HCT116 (cell line): ENCODE measurements at regions not wholly inside any gene's neighbourhood (a gene's known extent, or its start where the extent isn't known, plus 50 kb on each side); places are given as distances from the start of the nearest gene placed in this dataset.

ENCODE experiments used
- ATAC-seq: fragments of 200-7000 bp; cut with Tn5 transposase; 2 replicates; pipeline ENCODE4 v1.9.1; 2020; ENCODE audit warnings: mild to moderate bottlenecking, moderate library complexity
- BruUV-seq: library from RNA; stranded (reverse); fragments of 400-500 nt; replicated peaks from 2 replicates; lab custom pipeline; 2021; lab: Mats Ljungman, UMichigan
- CTCF ChIA-PET: fragments of 300-600 bp; sonication (Branson Sonifier 250); formaldehyde crosslinking; loops from one replicate; lab custom pipeline; 2021; ENCODE audit warnings: antibody characterized with exemption; lab: Charles Lee
- POLR2A ChIA-PET: fragments of 300-600, 350-600 bp; sonication (Branson Sonifier 250); formaldehyde crosslinking; loops from one replicate; lab custom pipeline; 2021; ENCODE audit warnings: antibody characterized with exemption; lab: Charles Lee
- RAD21 ChIA-PET, 2 experiments: fragments of 300-600 bp; sonication (Branson Sonifier 250); formaldehyde crosslinking; loops; one replicate each; lab custom pipeline; 2023; ENCODE audit warnings: low total read pairs in 2 of 2; ENCODE audit not compliant: uncharacterized antibody in 2 of 2, unreplicated experiment in 2 of 2, low non-redundant PET in 1 of 2; lab: Charles Lee
- DNase-seq: peaks from one replicate; pipeline ENCODE4 v3.0.0-alpha.2; 2010; ENCODE audit warnings: low read depth, low spot score
- H2AFZ ChIP-seq: fragments of 200-600 bp; shearing (Covaris generic), sonication (generic); 2 replicates; pipeline ENCODE4 v1.6.1; 2017; ENCODE audit warnings: low read depth, mixed run types, mixed read lengths, antibody characterized with exemption, low read length; ENCODE audit not compliant: poor library complexity, severe bottlenecking
- H3K27ac ChIP-seq: 2 replicates; pipeline ENCODE4 v1.5.1; 2012; ENCODE audit warnings: low read depth, low read length
- H3K27me3 ChIP-seq: fragments of 200-600 bp; sonication (generic); 2 replicates; pipeline ENCODE4 v1.6.1; 2016; ENCODE audit warnings: mixed run types, low read length, mixed read lengths; ENCODE audit not compliant: insufficient read depth
- H3K36me3 ChIP-seq, 2 experiments: fragments of 200-500 bp in 1 of 2; fragments of 200-600 bp in 1 of 2; sonication (Bioruptor generic) in 1 of 2; sonication (generic) in 1 of 2; 2 replicates each; pipeline versions ENCODE4 v1.5.1 to v1.6.1; 2014 to 2016; ENCODE audit warnings: low read length in 2 of 2, inconsistent platforms in 1 of 2, mixed read lengths in 1 of 2, mixed run types in 1 of 2; ENCODE audit not compliant: insufficient read depth in 2 of 2, control insufficient read depth in 1 of 2
- H3K4me1 ChIP-seq, 2 experiments: fragments of 200-600 bp in 1 of 2; sonication (generic) in 1 of 2; 2 replicates each; pipeline versions ENCODE4 v1.5.1 to v1.6.1; 2012 to 2017; ENCODE audit warnings: low read length in 2 of 2, inconsistent platforms in 1 of 2, mild to moderate bottlenecking in 1 of 2, mixed read lengths in 1 of 2, mixed run types in 1 of 2, moderate library complexity in 1 of 2; ENCODE audit not compliant: insufficient read depth in 2 of 2, control insufficient read depth in 1 of 2
- H3K4me2 ChIP-seq: fragments of 200-600 bp; sonication (generic); 2 replicates; pipeline ENCODE4 v1.6.1; 2017; ENCODE audit warnings: mixed run types, low read length, mixed read lengths
- H3K4me3 ChIP-seq, 2 experiments: fragments of 200-600 bp in 1 of 2; sonication (generic) in 1 of 2; replicated peaks in 1 of 2; 2 replicates each; pipeline ENCODE4 v1.5.1; 2011 to 2016; ENCODE audit warnings: low read length in 2 of 2, control low read depth in 1 of 2, low read depth in 1 of 2, mild to moderate bottlenecking in 1 of 2, mixed read lengths in 1 of 2, mixed run types in 1 of 2
- H3K79me2 ChIP-seq: fragments of 200-600 bp; sonication (generic); 2 replicates; pipeline ENCODE4 v1.6.1; 2017; ENCODE audit warnings: mild to moderate bottlenecking, mixed run types, low read length, moderate library complexity, mixed read lengths; ENCODE audit not compliant: insufficient read depth
- H3K9ac ChIP-seq: fragments of 200-600 bp; sonication (generic); 2 replicates; pipeline ENCODE4 v1.6.1; 2016; ENCODE audit warnings: low read length, mixed read lengths
- H3K9me2 ChIP-seq: fragments of 200-600 bp; sonication (generic), shearing (Covaris generic); 2 replicates; pipeline ENCODE4 v1.6.1; 2017; ENCODE audit warnings: mixed run types, mild to moderate bottlenecking, moderate library complexity; ENCODE audit not compliant: insufficient read depth
- H3K9me3 ChIP-seq, 2 experiments: fragments of 200-500 bp in 1 of 2; fragments of 200-600 bp in 1 of 2; sonication (Bioruptor generic) in 1 of 2; sonication (generic) in 1 of 2; 2 replicates each; pipeline ENCODE4 v1.6.1; 2014 to 2017; ENCODE audit warnings: low read length in 2 of 2, mixed read lengths in 2 of 2, inconsistent platforms in 1 of 2, low read depth in 1 of 2, mild to moderate bottlenecking in 1 of 2, mixed run types in 1 of 2, moderate library complexity in 1 of 2; ENCODE audit not compliant: control insufficient read depth in 1 of 2, insufficient read depth in 1 of 2
- H4K20me1 ChIP-seq: fragments of 200-600 bp; sonication (generic), shearing (Covaris generic); 2 replicates; pipeline ENCODE4 v1.6.1; 2017; ENCODE audit warnings: mixed run types, mild to moderate bottlenecking, moderate library complexity; ENCODE audit not compliant: insufficient read depth
- FOSL1 ChIP-seq: IDR thresholded peaks from 2 replicates; pipeline ENCODE4 v1.6.1; 2012; ENCODE audit warnings: low read depth
- POLR2AphosphoS5 ChIP-seq: IDR thresholded peaks from 2 replicates; pipeline ENCODE4 v1.6.1; 2011; ENCODE audit warnings: mild to moderate bottlenecking, low read depth, low read length, moderate library complexity
- RAD21 ChIP-seq: IDR thresholded peaks from 2 replicates; pipeline ENCODE4 v1.6.1; 2012; ENCODE audit warnings: low read depth, mild to moderate bottlenecking
- SIN3A ChIP-seq: IDR thresholded peaks from 2 replicates; pipeline ENCODE4 v1.6.1; 2012; ENCODE audit warnings: low read depth
- SP1 ChIP-seq: IDR thresholded peaks from 2 replicates; pipeline ENCODE4 v1.6.1; 2012; ENCODE audit warnings: low read depth
- SRF ChIP-seq: IDR thresholded peaks from 2 replicates; pipeline ENCODE4 v1.6.1; 2012; ENCODE audit warnings: low read depth
- TCF7L2 ChIP-seq: IDR thresholded peaks from 2 replicates; pipeline ENCODE4 v1.7.0; 2011; ENCODE audit warnings: borderline replicate concordance, inconsistent platforms; ENCODE audit not compliant: insufficient read depth, insufficient read length; ENCODE audit errors: extremely low read depth
- ZFX ChIP-seq: fragments of 450-650 bp; IDR thresholded peaks from 2 replicates; pipeline ENCODE4 v1.6.1; 2017
- intact Hi-C: fragments of 100-400 bp; cut with micrococcal nuclease; formaldehyde crosslinking; loops from 2 replicates; pipeline ENCODE4 v1.10.0; 2022
- TF ChIP-seq, protein P1 (sequence below): IDR thresholded peaks from 2 replicates; pipeline ENCODE4 v1.6.1; 2011; ENCODE audit warnings: mild to moderate bottlenecking, low read length, moderate library complexity; ENCODE audit not compliant: insufficient replicate concordance; ENCODE audit errors: extremely low read depth

DNA sequence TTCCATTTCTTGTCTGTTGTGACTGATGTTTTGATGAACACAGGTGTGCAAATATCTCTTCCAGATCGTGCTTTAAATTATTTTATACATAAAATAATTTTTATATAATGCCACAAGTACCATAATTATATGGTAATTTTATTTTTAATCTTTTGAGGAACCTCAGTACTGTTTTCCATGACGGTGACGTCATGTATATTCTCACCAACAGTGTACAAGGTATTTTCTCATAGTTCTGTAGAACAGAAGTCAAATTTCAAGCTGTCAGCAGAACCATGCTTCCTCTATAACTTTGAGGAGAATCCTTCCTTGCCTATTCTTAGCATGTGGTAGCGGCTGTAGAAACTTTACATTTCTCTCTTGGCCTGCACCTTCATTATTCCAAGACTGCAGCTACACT lies 349.4 kb upstream of the GYPC start:
- ChIA-PET POLR2A (no interaction called here), CTCF (no interaction called here), RAD21 (no interaction called here)
- Histone ChIP-seq H3K4me3 (no peak overlapping the region), H3K27me3 (no peaks in the 10 kb centered on the region), H3K9me3 (peaks cover 4 to 14% of the 10 kb centered on the region in 2 experiments; a peak in 2 of 4 replicates), H4K20me1 (no peaks in the 10 kb centered on the region), H3K36me3 (no peaks in the 10 kb centered on the region), H3K27ac (no peak overlapping the region), H3K79me2 (no peaks in the 10 kb centered on the region), H3K9ac (no peak overlapping the region), H3K4me2 (no peak overlapping the region), H3K9me2 (no peaks in the 10 kb centered on the region), H3K4me1 (no peaks in the 10 kb centered on the region), H2AFZ (no peak overlapping the region)
- no peak for DNase-seq
- TF ChIP-seq ZFX (no peak), FOSL1 (no peak), SIN3A (no peak), TCF7L2 (no peak), POLR2AphosphoS5 (no peak), SRF (no peak), RAD21 (no peak)
- TF ChIP-seq, protein P1, sequence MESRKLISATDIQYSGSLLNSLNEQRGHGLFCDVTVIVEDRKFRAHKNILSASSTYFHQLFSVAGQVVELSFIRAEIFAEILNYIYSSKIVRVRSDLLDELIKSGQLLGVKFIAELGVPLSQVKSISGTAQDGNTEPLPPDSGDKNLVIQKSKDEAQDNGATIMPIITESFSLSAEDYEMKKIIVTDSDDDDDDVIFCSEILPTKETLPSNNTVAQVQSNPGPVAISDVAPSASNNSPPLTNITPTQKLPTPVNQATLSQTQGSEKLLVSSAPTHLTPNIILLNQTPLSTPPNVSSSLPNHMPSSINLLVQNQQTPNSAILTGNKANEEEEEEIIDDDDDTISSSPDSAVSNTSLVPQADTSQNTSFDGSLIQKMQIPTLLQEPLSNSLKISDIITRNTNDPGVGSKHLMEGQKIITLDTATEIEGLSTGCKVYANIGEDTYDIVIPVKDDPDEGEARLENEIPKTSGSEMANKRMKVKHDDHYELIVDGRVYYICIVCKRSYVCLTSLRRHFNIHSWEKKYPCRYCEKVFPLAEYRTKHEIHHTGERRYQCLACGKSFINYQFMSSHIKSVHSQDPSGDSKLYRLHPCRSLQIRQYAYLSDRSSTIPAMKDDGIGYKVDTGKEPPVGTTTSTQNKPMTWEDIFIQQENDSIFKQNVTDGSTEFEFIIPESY = no peak
- ATAC-seq = no peak
- intact Hi-C loops = no loop called here
- BruUV-seq = no TSS peak

GRCh38 chr2:126307740-126308139 lies 348.2 kb upstream of the GYPC start:
- intact Hi-C loops = no loop called here
- BruUV-seq = no TSS peak
- CTCF ChIA-PET = no interaction called here
- Histone ChIP-seq H3K36me3 (no peaks in the 10 kb centered on the region), H3K79me2 (no peaks in the 10 kb centered on the region), H3K4me3 (no peak overlapping the region), H3K9me2 (no peaks in the 10 kb centered on the region), H3K27me3 (no peaks in the 10 kb centered on the region), H3K4me2 (no peak overlapping the region), H3K9ac (no peak overlapping the region), H2AFZ (no peak overlapping the region), H3K4me1 (no peaks in the 10 kb centered on the region), H4K20me1 (no peaks in the 10 kb centered on the region), H3K27ac (no peak overlapping the region), H3K9me3 (peaks cover 13% of the 10 kb centered on the region in 2 experiments; a peak in 3 of 4 replicates)
- RAD21 ChIA-PET = no interaction called here
- DNase-seq = no peak
- TF ChIP-seq, protein P1 = no peak
- no peak for TF ChIP-seq FOSL1
- TF ChIP-seq SP1 = no peak
- ATAC-seq = no peak
- POLR2A ChIA-PET = no interaction called here
